ENCODE measurements at regions not wholly inside any gene's neighbourhood (a gene's known extent, or its start where the extent isn't known, plus 50 kb on each side); places are given as distances from the start of the nearest gene placed in this dataset.

GRCh38 chr15:38843051-38843501 lies 278.5 kb upstream of the RASGRP1 start (continued):
- TF ChIP-seq CHD7 (IDR thresholded peaks at IDR 0.05; ENCODE audit: insufficient replicate concordance, low read length) (no peak), SP1 (IDR thresholded peaks at IDR 0.05; ENCODE audit: low read depth, low read length) (no peak), ATF2 (IDR thresholded peaks at IDR 0.05; ENCODE audit: low read length) (no peak), CREB1 (IDR thresholded peaks at IDR 0.05) (no peak), SP4 (IDR thresholded peaks at IDR 0.05; ENCODE audit: low read length) (no peak), GABPA (IDR thresholded peaks at IDR 0.05; ENCODE audit: borderline replicate concordance, insufficient read depth, low read length) (no peak), E2F6 (IDR thresholded peaks at IDR 0.05) (no peak), FOSL1 (IDR thresholded peaks at IDR 0.05; ENCODE audit: insufficient read depth, low read depth, low read length) (no peak), RFX5 (IDR thresholded peaks at IDR 0.05; ENCODE audit: borderline replicate concordance, low read depth, low read length) (no peak), BCL11A (IDR thresholded peaks at IDR 0.05; ENCODE audit: low read depth in 2 of 2, low read length in 2 of 2) (no peak)
